ENCODE measurements at regions not wholly inside any gene's neighbourhood (a gene's known extent, or its start where the extent isn't known, plus 50 kb on each side); places are given as distances from the start of the nearest gene placed in this dataset.
A peak's percentile ranks its signal among the peaks of the same experiment; 100 is the strongest.
"Not testable (repeated sequence)": the region's sequence is repeated elsewhere in the genome, so short reads cannot be mapped to it uniquely, and the experiment has no call there.

- no peak for TF ChIP-seq CTCF (IDR thresholded peaks at IDR 0.05; ENCODE audit: unreplicated experiment)
- CTCF ChIA-PET: no interaction called here
- BruUV-seq (replicated peaks): no TSS peak
Measured at GRCh38 chr9:26125693-26126092, 447.4 kb upstream of the TUSC1 start.

GRCh38 chr9:26116085-26116484, 437.8 kb upstream of the TUSC1 start:
- H3K4me1 Mint-ChIP-seq (ENCODE audit: insufficient read depth, unreplicated experiment); POLR2A ChIA-PET; intact Hi-C loops (cut with micrococcal nuclease); BruUV-seq (replicated peaks); DNase-seq (ENCODE audit: unreplicated experiment); H3K27ac Mint-ChIP-seq (ENCODE audit: low read depth, unreplicated experiment); H3K27me3 Mint-ChIP-seq (ENCODE audit: insufficient read depth, unreplicated experiment); H3K36me3 Mint-ChIP-seq (ENCODE audit: insufficient read depth, unreplicated experiment); H3K4me3 Mint-ChIP-seq (ENCODE audit: unreplicated experiment): not testable (repeated sequence)
- peaks cover 13% of the 10 kb centered on the region for H3K9me3 Mint-ChIP-seq (ENCODE audit: unreplicated experiment)
- CTCF ChIA-PET: interaction anchor here (0.6 kb wide), 2 partner anchors 59 to 65 kb away, joined by 3 to 5 read pairs; no protein-coding TSS in a partner anchor

More at GRCh38 chr9:26125693-26126092, 447.4 kb upstream of the TUSC1 start:
- Mint-ChIP-seq H3K27ac (ENCODE audit: low read depth, unreplicated experiment) (no peak overlapping the region), H3K36me3 (ENCODE audit: insufficient read depth, unreplicated experiment) (no peaks in the 10 kb centered on the region), H3K4me3 (ENCODE audit: unreplicated experiment) (no peak overlapping the region), H3K4me1 (ENCODE audit: insufficient read depth, unreplicated experiment) (no peaks in the 10 kb centered on the region), H3K27me3 (ENCODE audit: insufficient read depth, unreplicated experiment) (no peaks in the 10 kb centered on the region), H3K9me3 (ENCODE audit: unreplicated experiment) (peaks cover 7% of the 10 kb centered on the region)
- POLR2A ChIA-PET: no interaction called here
- intact Hi-C loops (cut with micrococcal nuclease): no loop called here
- DNase-seq (ENCODE audit: unreplicated experiment): no peak

- Mint-ChIP-seq H3K27ac (ENCODE audit: low read depth, unreplicated experiment) (no peak overlapping the region), H3K4me3 (ENCODE audit: unreplicated experiment) (no peak overlapping the region), H3K4me1 (ENCODE audit: insufficient read depth, unreplicated experiment) (no peaks in the 10 kb centered on the region), H3K9me3 (ENCODE audit: unreplicated experiment) (no peaks in the 10 kb centered on the region), H3K36me3 (ENCODE audit: insufficient read depth, unreplicated experiment) (no peaks in the 10 kb centered on the region), H3K27me3 (ENCODE audit: insufficient read depth, unreplicated experiment) (no peaks in the 10 kb centered on the region)
- TF ChIP-seq CTCF (IDR thresholded peaks at IDR 0.05; ENCODE audit: unreplicated experiment): no peak
- ChIA-PET POLR2A (no interaction called here), CTCF (no interaction called here)
- DNase-seq (ENCODE audit: unreplicated experiment): peak; percentile 42
- BruUV-seq (replicated peaks): no TSS peak
- intact Hi-C loops (cut with micrococcal nuclease): no loop called here
Measured at GRCh38 chr9:26112724-26113123, 434.5 kb upstream of the TUSC1 start.

GRCh38 chr9:26086396-26086795, 408.2 kb upstream of the TUSC1 start:
- Mint-ChIP-seq H3K27me3 (ENCODE audit: insufficient read depth, unreplicated experiment) (no peaks in the 10 kb centered on the region), H3K9me3 (ENCODE audit: unreplicated experiment) (no peaks in the 10 kb centered on the region), H3K36me3 (ENCODE audit: insufficient read depth, unreplicated experiment) (no peaks in the 10 kb centered on the region), H3K4me3 (ENCODE audit: unreplicated experiment) (no peak overlapping the region), H3K4me1 (ENCODE audit: insufficient read depth, unreplicated experiment) (no peaks in the 10 kb centered on the region), H3K27ac (ENCODE audit: low read depth, unreplicated experiment) (no peak overlapping the region)
- ChIA-PET POLR2A (no interaction called here), CTCF (no interaction called here)
- no peak for TF ChIP-seq CTCF (IDR thresholded peaks at IDR 0.05; ENCODE audit: unreplicated experiment)
- intact Hi-C loops (cut with micrococcal nuclease): no loop called here
- BruUV-seq (replicated peaks): no TSS peak
- DNase-seq (ENCODE audit: unreplicated experiment): no peak

GRCh38 chr9:26081847-26082246, 403.6 kb upstream of the TUSC1 start:
- Mint-ChIP-seq H3K4me3 (ENCODE audit: unreplicated experiment) (no peak overlapping the region), H3K36me3 (ENCODE audit: insufficient read depth, unreplicated experiment) (no peaks in the 10 kb centered on the region), H3K27ac (ENCODE audit: low read depth, unreplicated experiment) (no peak overlapping the region), H3K4me1 (ENCODE audit: insufficient read depth, unreplicated experiment) (no peaks in the 10 kb centered on the region), H3K9me3 (ENCODE audit: unreplicated experiment) (peaks cover 4% of the 10 kb centered on the region), H3K27me3 (ENCODE audit: insufficient read depth, unreplicated experiment) (no peaks in the 10 kb centered on the region)
- no TSS peak for BruUV-seq (replicated peaks)
- TF ChIP-seq CTCF (IDR thresholded peaks at IDR 0.05; ENCODE audit: unreplicated experiment): no peak
- POLR2A ChIA-PET: no interaction called here
- DNase-seq (ENCODE audit: unreplicated experiment): no peak
- intact Hi-C loops (cut with micrococcal nuclease): no loop called here
- CTCF ChIA-PET: no interaction called here

Measured in MCF 10A (cell line).